Stimulated activated CD8-positive, alpha-beta memory T cell treated with anti-CD3 and anti-CD28 coated beads, Interleukin-12 subunit alpha, Interleukin-12 subunit beta, amount 100 ng/mL, for 24 hours (primary cell): ENCODE measurements at regions not wholly inside any gene's neighbourhood (a gene's known extent, or its start where the extent isn't known, plus 50 kb on each side); places are given as distances from the start of the nearest gene placed in this dataset.

ENCODE experiments used
- DNase-seq: peaks from one replicate; pipeline ENCODE4 v3.0.0-alpha.2; 2020; ENCODE audit errors: extremely low read depth

DNA sequence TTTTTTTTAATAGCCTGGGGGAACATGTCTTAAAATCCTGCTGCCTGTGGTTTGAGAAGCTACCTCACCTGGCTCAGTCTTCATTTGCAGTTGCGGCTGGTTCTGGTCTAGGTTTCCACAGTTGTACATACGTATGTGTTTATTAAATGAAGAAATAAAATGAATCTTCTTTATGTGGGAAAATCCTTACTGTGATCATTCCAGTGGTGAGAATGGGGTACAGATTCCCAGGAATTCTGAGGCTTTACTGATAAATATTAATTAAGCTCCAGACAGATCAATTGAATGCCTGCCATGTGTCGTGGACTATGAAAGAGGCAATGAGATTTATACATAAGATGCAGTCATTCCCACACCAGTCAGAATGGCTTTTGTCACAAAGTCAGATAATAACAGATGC lies 356.1 kb upstream of the GRM7 start:
- no peak for DNase-seq

- no peak for DNase-seq
Observed at GRCh38 chr3:6508410-6508759, 352.5 kb upstream of the GRM7 start.

DNA sequence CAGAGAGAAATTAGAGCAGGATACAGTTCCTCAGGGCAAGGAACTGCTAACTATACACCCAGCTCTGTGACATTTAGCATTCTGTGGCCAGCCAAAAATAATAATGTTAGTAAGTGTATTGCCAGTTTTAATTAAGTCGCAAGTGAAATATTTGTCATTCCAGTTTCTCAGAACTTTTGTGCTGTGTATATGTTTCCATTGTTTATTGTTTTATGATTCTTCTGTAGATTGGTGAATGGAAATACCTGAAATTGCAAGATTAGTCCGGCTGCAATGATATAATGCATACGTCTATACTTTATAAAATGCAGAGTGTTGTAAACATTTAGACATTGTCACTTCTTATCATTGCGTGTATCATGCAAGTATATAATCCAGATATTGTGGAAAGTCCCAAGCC lies 351.3 kb upstream of the GRM7 start:
- DNase-seq, result no peak

DNA sequence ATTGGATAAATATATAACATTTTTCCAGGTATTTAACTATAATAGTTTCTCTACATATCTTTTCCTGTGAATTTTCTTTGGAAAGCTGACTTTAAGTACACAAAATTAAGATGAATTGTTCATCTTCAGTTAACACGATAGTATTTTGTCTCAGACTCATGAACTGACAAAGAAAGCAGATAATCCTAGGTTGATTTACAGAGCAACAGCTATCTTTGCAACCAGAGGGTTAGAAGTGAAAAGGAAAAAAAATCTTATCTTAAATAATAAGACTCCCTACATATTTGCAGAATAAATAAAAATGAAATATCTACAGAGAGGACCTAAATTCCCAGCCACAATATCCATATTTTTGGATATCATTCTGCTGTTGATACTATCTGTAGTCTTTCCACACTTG lies 350.2 kb upstream of the GRM7 start:
- no peak for DNase-seq

DNA sequence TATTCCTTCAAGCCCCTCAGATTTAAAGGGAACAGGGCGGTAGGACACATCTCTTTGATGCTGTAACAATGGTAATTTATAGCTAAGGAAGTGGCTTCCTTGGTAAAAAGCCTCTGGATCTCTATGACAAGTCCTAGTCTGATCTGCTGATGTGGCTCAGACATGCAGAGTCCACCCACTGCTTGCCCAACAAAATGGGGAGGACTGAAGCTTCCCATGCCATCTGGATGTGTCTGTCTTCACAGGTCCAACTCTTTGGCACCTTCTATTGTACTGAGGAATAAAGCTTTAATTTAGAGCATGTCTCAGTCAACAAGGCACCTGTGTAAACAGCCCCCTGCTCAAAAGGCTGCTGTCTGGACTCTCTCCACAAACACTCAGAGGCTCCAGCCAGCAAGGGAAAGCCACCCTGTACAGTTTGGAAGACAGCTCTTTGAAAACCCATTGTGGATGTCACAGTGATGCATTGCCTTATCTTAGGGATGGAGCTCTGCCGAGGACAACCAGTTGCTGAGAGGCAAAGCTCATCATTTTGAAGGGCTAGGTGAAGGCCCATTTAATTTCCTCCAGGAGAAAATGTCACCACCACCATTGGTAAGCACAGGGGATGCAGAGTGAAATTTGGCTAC lies 348.6 kb upstream of the GRM7 start:
- DNase-seq, result no peak

- DNase-seq, result no peak
Observed at GRCh38 chr3:6516143-6516542, 344.8 kb upstream of the GRM7 start.

- DNase-seq, result no peak
Observed at GRCh38 chr3:6516694-6517093, 344.2 kb upstream of the GRM7 start.

- no peak for DNase-seq
Observed at GRCh38 chr3:6518709-6519345, 342.1 kb upstream of the GRM7 start.

DNA sequence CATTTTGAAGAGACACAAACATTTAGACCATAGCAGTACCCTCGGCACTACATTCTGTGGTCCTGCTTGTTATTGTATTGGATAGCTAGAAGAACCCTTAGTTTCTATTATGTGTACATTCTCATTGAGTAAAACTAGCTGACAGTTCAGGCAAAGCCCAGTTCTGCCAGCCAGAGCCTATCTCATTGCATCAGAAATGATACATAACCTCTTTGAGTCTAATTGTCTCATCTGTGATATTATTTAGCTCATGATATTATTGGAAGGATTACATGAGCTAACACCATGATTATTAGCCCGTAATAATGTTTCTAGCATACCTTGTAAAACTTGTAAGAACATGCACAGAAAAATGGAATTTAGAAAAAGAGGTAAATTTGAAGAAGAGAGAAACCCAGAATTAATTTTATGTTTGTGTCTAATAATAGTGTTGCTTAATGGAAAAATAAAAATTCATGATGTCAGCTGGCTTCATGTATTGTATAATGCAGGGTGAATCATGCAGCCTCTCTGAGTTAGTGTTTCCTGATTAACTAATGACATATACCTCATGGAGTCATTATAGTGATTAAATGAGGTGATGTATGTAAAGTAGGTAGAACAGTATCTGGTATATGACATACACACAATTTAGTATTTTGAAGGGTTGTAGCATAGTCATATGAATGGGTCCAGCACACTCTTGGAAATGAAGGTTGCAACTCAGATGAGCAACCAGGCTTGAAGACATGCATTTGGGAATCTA lies 339.4 kb upstream of the GRM7 start:
- no peak for DNase-seq

DNA sequence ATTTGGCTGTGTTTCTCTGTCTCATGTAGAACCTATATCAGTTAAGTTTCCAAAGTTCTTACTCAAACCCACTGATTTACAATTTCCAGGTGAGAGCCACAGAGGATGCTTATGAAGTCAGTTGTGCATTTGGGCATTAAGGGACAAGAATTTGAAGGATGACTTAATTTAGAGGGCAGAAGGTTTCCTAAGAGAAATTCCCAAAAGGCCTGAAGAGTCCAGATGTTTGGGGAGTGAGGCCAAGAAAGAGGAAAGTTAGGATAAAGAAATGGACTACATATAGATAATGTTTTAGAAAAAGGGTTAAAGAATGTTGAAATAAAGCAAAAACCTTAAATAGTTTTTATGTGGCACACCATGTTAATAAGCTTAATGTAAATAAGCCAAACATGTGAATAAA lies 338.7 kb upstream of the GRM7 start:
- DNase-seq, result no peak

DNA sequence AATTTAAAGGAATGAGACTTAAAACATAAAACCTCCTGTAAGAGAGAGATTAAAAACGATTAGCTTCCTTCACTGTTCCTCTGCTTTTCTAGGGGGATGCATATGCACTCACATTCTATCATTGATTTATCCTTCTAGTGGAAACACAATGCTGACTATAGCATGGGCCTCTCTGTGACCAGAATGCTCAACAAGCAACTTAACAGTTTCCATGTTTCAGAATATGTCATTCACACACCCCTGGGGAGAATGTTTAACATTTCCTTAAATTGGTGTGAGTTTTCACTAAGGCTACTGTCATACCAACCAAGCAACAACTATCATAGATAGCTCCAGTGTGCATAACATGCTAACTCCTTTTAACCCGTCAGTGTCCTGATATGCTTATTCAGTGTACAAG lies 337.9 kb upstream of the GRM7 start:
- DNase-seq, result no peak

- no peak for DNase-seq
Observed at GRCh38 chr3:6524479-6524878, 336.4 kb upstream of the GRM7 start.

DNA sequence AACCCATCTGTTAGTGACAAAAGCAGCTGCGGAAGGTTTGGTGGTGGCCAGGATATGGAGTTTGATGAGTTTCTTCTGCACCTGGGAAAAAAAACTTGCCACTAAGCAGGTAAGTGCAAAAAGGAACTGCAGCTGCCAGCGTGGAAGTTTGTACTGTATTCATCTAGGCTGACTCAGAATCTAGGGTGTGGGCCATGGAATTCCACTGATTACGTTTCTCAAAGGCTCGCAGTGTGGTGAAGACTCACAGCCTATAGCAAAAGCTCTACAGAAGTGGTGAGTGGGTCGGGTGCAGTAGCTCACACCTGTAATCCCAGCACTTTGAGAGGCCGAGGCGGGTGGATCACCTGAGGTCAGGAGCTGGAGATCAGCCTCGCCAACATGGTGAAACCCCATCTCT lies 334.6 kb upstream of the GRM7 start:
- no peak for DNase-seq

DNA sequence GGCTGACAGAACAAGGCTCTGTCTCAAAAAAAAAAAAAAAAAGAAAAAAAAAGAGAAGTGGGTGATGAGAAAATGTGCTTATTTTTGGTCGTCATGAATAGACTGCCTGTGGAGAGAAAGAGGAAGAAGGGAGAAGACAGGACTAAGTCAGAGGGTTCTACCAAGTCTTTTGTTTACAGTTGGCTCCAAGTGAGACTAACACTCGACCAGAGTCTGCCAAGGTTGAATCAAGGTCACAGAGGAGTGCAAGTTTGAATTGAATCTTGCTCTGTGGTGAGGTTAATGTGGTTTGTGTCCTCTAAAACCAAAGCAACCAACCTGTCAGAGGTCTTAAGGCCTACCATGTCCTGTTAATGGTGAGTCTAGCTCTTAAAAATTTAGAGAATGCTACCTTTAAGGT lies 334.1 kb upstream of the GRM7 start:
- no peak for DNase-seq

GRCh38 chr3:6528951-6529350 lies 332.0 kb upstream of the GRM7 start:
- no peak for DNase-seq

DNA sequence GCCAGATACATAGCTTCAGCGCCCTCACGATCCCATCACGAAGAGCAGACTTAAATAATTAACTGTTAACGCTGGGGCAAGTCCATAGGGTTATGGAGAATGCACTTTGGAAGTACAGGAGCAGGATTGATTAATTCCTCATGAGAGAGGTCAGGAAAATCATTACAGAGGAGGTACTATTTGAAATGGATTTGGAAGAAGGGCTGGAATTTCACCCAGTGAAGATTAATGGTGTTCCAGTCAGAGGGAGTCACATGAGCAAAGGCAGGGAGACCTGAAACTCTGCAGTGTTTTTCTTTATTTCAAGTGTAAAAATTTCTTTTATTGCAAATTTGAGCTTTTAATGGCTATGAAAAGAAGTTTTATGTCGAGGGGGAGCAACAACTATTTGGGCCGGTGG lies 329.8 kb upstream of the GRM7 start:
- no peak for DNase-seq

DNA sequence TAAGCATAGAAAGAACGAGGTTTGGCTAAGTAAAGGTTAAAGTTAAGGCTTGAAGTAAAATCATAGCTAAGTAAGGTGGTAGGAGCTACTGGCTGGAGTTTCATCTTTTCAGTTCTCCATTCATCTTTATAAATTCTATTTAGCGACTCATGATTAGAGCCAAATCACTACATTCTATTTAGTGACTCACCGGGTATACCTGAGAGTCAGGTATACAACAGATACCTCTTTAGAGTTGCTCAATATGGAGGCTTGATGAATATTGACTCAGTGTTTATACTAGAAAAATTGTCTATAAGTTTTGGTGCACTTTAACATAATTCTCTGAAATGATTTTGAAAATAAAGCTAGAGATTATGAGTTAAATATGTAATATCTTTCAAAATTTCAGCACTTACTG lies 328.8 kb upstream of the GRM7 start:
- no peak for DNase-seq

GRCh38 chr3:6540981-6541380 lies 319.9 kb upstream of the GRM7 start:
- no peak for DNase-seq

GRCh38 chr3:6542795-6543194 lies 318.1 kb upstream of the GRM7 start:
- DNase-seq, result no peak

- DNase-seq, result no peak
Observed at GRCh38 chr3:6549296-6549695, 311.6 kb upstream of the GRM7 start.

- no peak for DNase-seq
Observed at GRCh38 chr3:6551165-6551564, 309.8 kb upstream of the GRM7 start.

DNA sequence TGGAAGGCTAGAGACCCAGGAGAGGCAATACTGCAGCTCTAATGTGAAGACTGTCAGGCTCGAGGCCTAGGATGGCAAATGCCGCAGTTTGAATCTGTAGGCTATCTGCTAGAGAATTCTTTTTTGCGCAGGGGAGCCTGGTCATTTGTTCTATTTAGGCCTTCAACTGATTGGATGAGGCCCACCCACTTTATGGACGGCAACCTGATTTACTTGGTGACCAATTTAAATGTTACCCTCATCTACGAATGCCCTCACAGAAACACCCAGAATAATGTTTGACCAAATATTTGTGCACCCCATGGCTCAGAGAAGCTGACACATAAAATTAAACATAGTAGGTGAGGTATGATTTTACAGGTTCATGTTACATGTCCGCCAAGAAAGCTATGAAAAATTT lies 300.7 kb upstream of the GRM7 start:
- DNase-seq, result no peak

GRCh38 chr3:6567241-6567640 lies 293.7 kb upstream of the GRM7 start:
- DNase-seq, result no peak
